K562 (cell line): ENCODE measurements at regions not wholly inside any gene's neighbourhood (a gene's known extent, or its start where the extent isn't known, plus 50 kb on each side); places are given as distances from the start of the nearest gene placed in this dataset.

ENCODE experiments used
- ATAC-seq: fragments of 200-7000 bp; cut with Tn5 transposase; 3 replicates; pipeline ENCODE4 v1.9.1; 2020; ENCODE audit warnings: moderate library complexity
- BruUV-seq: library from RNA; stranded (reverse); fragments of 400-500 nt; replicated peaks from 2 replicates; lab custom pipeline; 2021; lab: Mats Ljungman, UMichigan
- CTCF ChIA-PET: fragments of 300-600 bp; formaldehyde crosslinking; extraction: SDS; loops from one replicate; lab custom pipeline; 2021; ENCODE audit warnings: low intra/inter-chr PET ratio; lab: Yijun Ruan, JAX
- POLR2A ChIA-PET: fragments of 300-600, 350-650 bp; sonication (Branson Sonifier 250); formaldehyde crosslinking; extraction: SDS; loops from one replicate; lab custom pipeline; 2021; ENCODE audit warnings: antibody characterized with exemption, inconsistent platforms; lab: Yijun Ruan, JAX
- DNase-seq, 4 experiments: peaks; one replicate each; pipeline versions ENCODE4 v3.0.0 to v3.0.0-alpha.2; 2011 to 2018; ENCODE audit warnings: low spot score in 3 of 4, mixed read lengths in 3 of 4; ENCODE audit errors: extremely low read depth in 1 of 4
- FAIRE-seq: peaks from 2 replicates; lab custom pipeline; 2011; peaks lifted over from hg19 to GRCh38; lab: Jason Lieb, UNC
- H2AFZ ChIP-seq: 2 replicates; pipeline ENCODE4 v1.6.0; 2011; ENCODE audit warnings: low read depth, low read length, control low read depth, inconsistent platforms
- H3K27ac ChIP-seq: fragments of 200-600 bp; 3 replicates; pipeline ENCODE4 v1.8.0; 2011; ENCODE audit warnings: low read depth, mild to moderate bottlenecking, control low read depth, inconsistent platforms, low read length, moderate library complexity, mixed read lengths; ENCODE audit errors: extremely low read depth
- H3K27me3 ChIP-seq, 2 experiments: fragments of 300-600 bp in 1 of 2; 2 replicates in 1 of 2; 3 replicates in 1 of 2; pipeline versions ENCODE4 v1.6.0 to v1.8.0; 2011; ENCODE audit warnings: inconsistent platforms in 2 of 2, low read length in 2 of 2, mild to moderate bottlenecking in 1 of 2, mixed read lengths in 1 of 2, moderate library complexity in 1 of 2; ENCODE audit not compliant: control insufficient read depth in 2 of 2, insufficient read depth in 2 of 2
- H3K36me3 ChIP-seq: fragments of 300-600 bp; 3 replicates; pipeline ENCODE4 v1.8.0; 2011; ENCODE audit warnings: mild to moderate bottlenecking, low read length, inconsistent platforms; ENCODE audit not compliant: control insufficient read depth, insufficient read depth
- H3K4me1 ChIP-seq, 2 experiments: fragments of 200-600 bp in 1 of 2; replicated peaks in 1 of 2; 2 replicates in 1 of 2; 3 replicates in 1 of 2; pipeline versions ENCODE4 v1.5.1 to v1.8.0; 2011; ENCODE audit warnings: inconsistent platforms in 2 of 2, low read length in 2 of 2, mild to moderate bottlenecking in 1 of 2, mixed read lengths in 1 of 2, moderate library complexity in 1 of 2; ENCODE audit not compliant: control insufficient read depth in 2 of 2, insufficient read depth in 2 of 2
- H3K4me2 ChIP-seq: 2 replicates; pipeline ENCODE4 v1.6.1; 2011; ENCODE audit warnings: low read length, control low read depth, inconsistent platforms, mixed read lengths; ENCODE audit not compliant: insufficient read depth
- H3K4me3 ChIP-seq: fragments of 200-600 bp; sonication (generic), shearing (Covaris generic); 2 replicates; pipeline ENCODE4 v1.5.1; 2016; ENCODE audit warnings: control low read depth, inconsistent platforms
- H3K79me2 ChIP-seq: fragments of 200-600 bp; 3 replicates; pipeline ENCODE4 v1.8.0; 2011; ENCODE audit warnings: low read length, inconsistent platforms; ENCODE audit not compliant: control insufficient read depth, insufficient read depth
- H3K9ac ChIP-seq, 2 experiments: 2 replicates each; pipeline versions ENCODE4 v1.6.0 to v1.6.1; 2011; ENCODE audit warnings: low read depth in 2 of 2, low read length in 2 of 2, control low read depth in 1 of 2, inconsistent platforms in 1 of 2, mild to moderate bottlenecking in 1 of 2, mixed read lengths in 1 of 2; ENCODE audit not compliant: insufficient read depth in 1 of 2
- H3K9me1 ChIP-seq: one replicate; pipeline ENCODE4 v1.6.0; 2011; ENCODE audit warnings: inconsistent platforms, mild to moderate bottlenecking, low read length, moderate library complexity; ENCODE audit not compliant: control insufficient read depth, insufficient read depth
- H3K9me3 ChIP-seq: replicated peaks from 2 replicates; pipeline ENCODE4 v1.5.1; 2011; ENCODE audit warnings: low read depth, low read length, inconsistent platforms; ENCODE audit not compliant: control insufficient read depth, insufficient read depth
- H4K20me1 ChIP-seq: replicated peaks from 2 replicates; pipeline ENCODE4 v1.6.1; 2011; ENCODE audit warnings: low read length, inconsistent platforms, mixed read lengths; ENCODE audit not compliant: control insufficient read depth, insufficient read depth
- ARID3B ChIP-seq: fragments of 250-450 bp; sonication (Bioruptor Pico); IDR thresholded peaks from 2 replicates; pipeline ENCODE4 v1.4.0; 2020; ENCODE audit warnings: borderline replicate concordance
- CHAMP1 ChIP-seq: fragments of 450-650 bp; IDR thresholded peaks from 2 replicates; pipeline ENCODE4 v1.6.1; 2016; ENCODE audit warnings: mild to moderate bottlenecking
- CHD1 ChIP-seq: fragments of 200-600 bp; sonication (generic); IDR thresholded peaks from one replicate; pipeline ENCODE4 v1.6.1; 2012; ENCODE audit warnings: mild to moderate bottlenecking, moderate library complexity, low read length, inconsistent platforms
- CHD2 ChIP-seq: IDR thresholded peaks from 2 replicates; pipeline ENCODE4 v1.6.1; 2011; ENCODE audit warnings: low read depth, low read length
- ELF1 ChIP-seq: fragments of 200-800 bp; sonication (Bioruptor generic); IDR thresholded peaks from 2 replicates; pipeline ENCODE4 v1.6.1; 2016; ENCODE audit warnings: missing genetic modification characterization, missing compliant biosample characterization
- ID3 ChIP-seq, 2 experiments: fragments of 250-450 bp in 1 of 2; fragments of 450-650 bp in 1 of 2; sonication (Bioruptor Pico) in 1 of 2; IDR thresholded peaks; 2 replicates each; pipeline versions ENCODE4 v1.6.1 to v1.8.0; 2016 to 2021; ENCODE audit warnings: mild to moderate bottlenecking in 2 of 2, moderate library complexity in 2 of 2, missing compliant biosample characterization in 1 of 2, missing genetic modification characterization in 1 of 2
- NRF1 ChIP-seq, 2 experiments: fragments of 450-650 bp; IDR thresholded peaks in 1 of 2; conservative IDR thresholded peaks in 1 of 2; 2 replicates each; pipeline ENCODE4 v1.6.1; 2014; ENCODE audit warnings: mild to moderate bottlenecking in 2 of 2
- PHB ChIP-seq: fragments of 250-450 bp; sonication (Bioruptor Pico); IDR thresholded peaks from 2 replicates; pipeline ENCODE4 v1.5.0; 2021
- PYGO2 ChIP-seq: fragments of 450-650 bp; IDR thresholded peaks from 2 replicates; pipeline ENCODE4 v1.6.1; 2016; ENCODE audit warnings: mild to moderate bottlenecking, missing genetic modification characterization, moderate library complexity, missing compliant biosample characterization
- TAL1 ChIP-seq: fragments of 450-650 bp; IDR thresholded peaks from 2 replicates; pipeline ENCODE4 v1.6.1; 2016; ENCODE audit warnings: mild to moderate bottlenecking
- TARDBP ChIP-seq: fragments of 450-650 bp; IDR thresholded peaks from 2 replicates; pipeline ENCODE4 v1.6.1; 2016
- THAP7 ChIP-seq: fragments of 250-450 bp; sonication (Bioruptor Pico); IDR thresholded peaks from 2 replicates; pipeline ENCODE4 v1.5.0; 2021
- UBTF ChIP-seq, 2 experiments: IDR thresholded peaks; 2 replicates each; pipeline ENCODE4 v1.6.1; 2012; ENCODE audit warnings: improper control_type of control experiment in 2 of 2, low read depth in 2 of 2, low read length in 2 of 2, borderline replicate concordance in 1 of 2
- ZNF253 ChIP-seq: fragments of 250-450 bp; sonication (Bioruptor Pico); conservative IDR thresholded peaks from 2 replicates; pipeline ENCODE4 v1.6.1; 2021; ENCODE audit warnings: mild to moderate bottlenecking
- WGBS: fragments of 100-300 bp; shearing (Covaris generic); methylation state at CpG from one replicate; pipeline ENCODE4 v1.1.6; 2016; ENCODE audit warnings: low coverage, mixed read lengths; ENCODE audit not compliant: insufficient coverage; ENCODE audit errors: missing lambda C conversion rate; 5-methylcytosine and 5-hydroxymethylcytosine counted together
- in situ Hi-C: fragments of 300-500 bp; cut with MboI; formaldehyde crosslinking; loops from 4 replicates; pipeline ENCODE4 v1.15.0; 2018; ENCODE audit warnings: inconsistent platforms, mixed read lengths
- intact Hi-C: fragments of 100-400 bp; cut with micrococcal nuclease; formaldehyde crosslinking; loops from 2 replicates; pipeline ENCODE4 v1.14.2; 2022

GRCh38 chr4:181637186-181638105, 605.8 kb upstream of the TENM3 start:
- H3K27me3 ChIP-seq: no peaks in the 10 kb centered on the region
- ATAC-seq: no peak
- H3K9me3 ChIP-seq: no peaks in the 10 kb centered on the region
- no peaks in the 10 kb centered on the region for H4K20me1 ChIP-seq
- WGBS: 2% methylated on average over 11 of the region's 12 CpGs
- no peak for FAIRE-seq
- POLR2A ChIA-PET: no interaction called here
- intact Hi-C loops: no loop called here
- CTCF ChIA-PET: no interaction called here
- no peak overlapping the region for H3K27ac ChIP-seq
- H3K9me1 ChIP-seq: no peaks in the 10 kb centered on the region
- H3K4me2 ChIP-seq: no peak overlapping the region
- no peaks in the 10 kb centered on the region for H3K36me3 ChIP-seq
- no peaks in the 10 kb centered on the region for H3K4me1 ChIP-seq
- no peak overlapping the region for H3K9ac ChIP-seq
- H3K4me3 ChIP-seq: no peak overlapping the region
- in situ Hi-C loops: no loop called here
- DNase-seq: no peak
- BruUV-seq: no TSS peak
- no peak overlapping the region for H2AFZ ChIP-seq
- no peaks in the 10 kb centered on the region for H3K79me2 ChIP-seq
- TF ChIP-seq ID3 (CRISPR knock-in tag; IDR thresholded peaks at IDR 0.05) (no peak), ID3 (tag; IDR thresholded peaks at IDR 0.05) (no peak), PYGO2 (tag) (no peak), ELF1 (tag) (no peak), CHD1 (no peak), UBTF (IDR thresholded peaks at IDR 0.05; ENCODE audit: borderline replicate concordance in 1 of 2, low read depth in 2 of 2, low read length in 2 of 2) (no peak), CHD2 (no peak), THAP7 (CRISPR knock-in tag) (no peak), NRF1 (conservative IDR thresholded peaks at IDR 0.05 in 1 of 2, IDR thresholded peaks at IDR 0.05 in 1 of 2) (no peak), PHB (CRISPR knock-in tag) (no peak), TARDBP (no peak), TAL1 (no peak), ZNF253 (CRISPR knock-in tag) (no peak), CHAMP1 (no peak), ARID3B (CRISPR knock-in tag) (no peak)
